ENCODE measurements at regions not wholly inside any gene's neighbourhood (a gene's known extent, or its start where the extent isn't known, plus 50 kb on each side); places are given as distances from the start of the nearest gene placed in this dataset.

GRCh38 chr16:86794216-86794864 lies 216.0 kb downstream of the FOXL1 start:
- TF ChIP-seq POLR2AphosphoS5 (IDR thresholded peaks at IDR 0.05; ENCODE audit: low read depth, low read length), result no peak
- no peak for TF ChIP-seq REST (IDR thresholded peaks at IDR 0.05; ENCODE audit: insufficient read depth in 1 of 2, low read depth in 2 of 2, low read length in 2 of 2)
- no peak for TF ChIP-seq TAF1 (IDR thresholded peaks at IDR 0.05; ENCODE audit: borderline replicate concordance, insufficient read depth, low read length)
